HepG2 (cell line): ENCODE measurements at regions not wholly inside any gene's neighbourhood (a gene's known extent, or its start where the extent isn't known, plus 50 kb on each side); places are given as distances from the start of the nearest gene placed in this dataset.

Experiments used
- ATAC-seq: fragments of 200-7000 bp; cut with Tn5 transposase; 3 replicates; pipeline ENCODE4 v1.9.1; 2020; ENCODE audit warnings: mild to moderate bottlenecking, moderate library complexity
- BruUV-seq: library from RNA; stranded (reverse); fragments of 400-500 nt; replicated peaks from 2 replicates; lab custom pipeline; 2021; lab: Mats Ljungman, UMichigan
- CTCF ChIA-PET: fragments of 300-600 bp; formaldehyde crosslinking; extraction: SDS; loops from one replicate; lab custom pipeline; 2021; ENCODE audit warnings: low total read pairs, inconsistent platforms, low intra/inter-chr PET ratio; lab: Yijun Ruan, JAX
- POLR2A ChIA-PET: fragments of 350-600 bp; sonication (Branson Sonifier 250); formaldehyde crosslinking; loops from one replicate; lab custom pipeline; 2020; ENCODE audit warnings: antibody characterized with exemption, inconsistent platforms; lab: Yijun Ruan, JAX
- DNase-seq: peaks from one replicate; pipeline ENCODE4 v3.0.0-alpha.2; 2015; ENCODE audit warnings: low spot score
- FAIRE-seq: peaks from 3 replicates; lab custom pipeline; 2011; peaks lifted over from hg19 to GRCh38; lab: Jason Lieb, UNC
- H2AFZ ChIP-seq: one replicate; pipeline ENCODE4 v1.6.1; 2011; ENCODE audit warnings: low read length, inconsistent platforms
- H3K27ac ChIP-seq: fragments of 300-600 bp; 3 replicates; pipeline ENCODE4 v1.8.0; 2011; ENCODE audit warnings: mixed run types, mild to moderate bottlenecking, mixed read lengths, low read length, inconsistent platforms; ENCODE audit not compliant: insufficient read depth; ENCODE audit errors: extremely low read length
- H3K27me3 ChIP-seq, 2 experiments: fragments of 200-600 bp in 1 of 2; 2 replicates in 1 of 2; 3 replicates in 1 of 2; pipeline versions ENCODE4 v1.6.0 to v1.8.0; 2011; ENCODE audit warnings: low read length in 2 of 2, mild to moderate bottlenecking in 2 of 2, moderate library complexity in 2 of 2, inconsistent platforms in 1 of 2; ENCODE audit not compliant: insufficient read depth in 2 of 2, control insufficient read depth in 1 of 2
- H3K36me3 ChIP-seq, 2 experiments: fragments of 200-600 bp in 1 of 2; replicated peaks in 1 of 2; 2 replicates in 1 of 2; 3 replicates in 1 of 2; pipeline versions ENCODE4 v1.5.1 to v1.8.0; 2011; ENCODE audit warnings: low read length in 2 of 2, inconsistent platforms in 1 of 2; ENCODE audit not compliant: insufficient read depth in 2 of 2, control insufficient read depth in 1 of 2
- H3K4me1 ChIP-seq: 2 replicates; pipeline ENCODE4 v1.5.1; 2012; ENCODE audit warnings: low read length, inconsistent platforms; ENCODE audit not compliant: insufficient read depth
- H3K4me2 ChIP-seq: 2 replicates; pipeline ENCODE4 v1.6.0; 2011; ENCODE audit warnings: low read depth, low read length, inconsistent platforms
- H3K4me3 ChIP-seq, 3 experiments: fragments of 200-600 bp in 1 of 3; sonication (generic), shearing (Covaris generic) in 1 of 3; replicated peaks in 1 of 3; 2 replicates each; pipeline ENCODE4 v1.5.1; 2011 to 2016; ENCODE audit warnings: low read length in 3 of 3, inconsistent platforms in 2 of 3, low read depth in 2 of 3, mild to moderate bottlenecking in 2 of 3, control low read depth in 1 of 3, mixed read lengths in 1 of 3; ENCODE audit not compliant: insufficient read depth in 1 of 3
- H3K79me2 ChIP-seq: one replicate; pipeline ENCODE4 v1.6.1; 2011; ENCODE audit warnings: low read length, inconsistent platforms; ENCODE audit not compliant: insufficient read depth
- H3K9ac ChIP-seq: 2 replicates; pipeline ENCODE4 v1.6.0; 2011; ENCODE audit warnings: mild to moderate bottlenecking, low read depth, low read length, inconsistent platforms; ENCODE audit not compliant: insufficient read depth
- H3K9me3 ChIP-seq: 2 replicates; pipeline ENCODE4 v1.5.1; 2012; ENCODE audit warnings: mild to moderate bottlenecking, low read length
- H4K20me1 ChIP-seq: 2 replicates; pipeline ENCODE4 v1.6.0; 2011; ENCODE audit warnings: inconsistent platforms, mild to moderate bottlenecking, low read length, moderate library complexity; ENCODE audit not compliant: insufficient read depth
- DNMT3B ChIP-seq: conservative IDR thresholded peaks from 2 replicates; pipeline ENCODE4 v1.6.1; 2016; ENCODE audit warnings: missing biosample characterization, control low read depth
- EP300 ChIP-seq, 3 experiments: sonication (generic) in 1 of 3; formaldehyde crosslinking in 1 of 3; IDR thresholded peaks; 2 replicates each; pipeline versions ENCODE4 v1.5.1 to v1.6.1; 2011 to 2020; ENCODE audit warnings: low read depth in 2 of 3, low read length in 2 of 3, borderline replicate concordance in 1 of 3, improper control_type of control experiment in 1 of 3, mild to moderate bottlenecking in 1 of 3, missing genetic modification reagents in 1 of 3, moderate library complexity in 1 of 3
- KLF16 ChIP-seq, 2 experiments: sonication (generic) in 1 of 2; formaldehyde crosslinking in 1 of 2; IDR thresholded peaks; 2 replicates each; pipeline versions ENCODE4 v1.6.1 to v1.8.0; 2016 to 2023; ENCODE audit warnings: missing genetic modification reagents in 2 of 2, missing compliant biosample characterization in 1 of 2
- MTF1 ChIP-seq: sonication (generic); formaldehyde crosslinking; IDR thresholded peaks from 2 replicates; pipeline ENCODE4 v1.5.0; 2020; ENCODE audit warnings: missing genetic modification reagents
- YEATS2 ChIP-seq: sonication (generic); formaldehyde crosslinking; IDR thresholded peaks from 2 replicates; pipeline ENCODE4 v1.4.0; 2020; ENCODE audit warnings: missing genetic modification reagents, borderline replicate concordance
- ZNF777 ChIP-seq: sonication (generic); formaldehyde crosslinking; IDR thresholded peaks from 2 replicates; pipeline ENCODE4 v1.4.0; 2020; ENCODE audit warnings: missing genetic modification reagents
- WGBS: methylation state at CpG from one replicate; pipeline ENCODE4 v1.1.6; 2017; ENCODE audit warnings: low lambda C conversion rate; 5-methylcytosine and 5-hydroxymethylcytosine counted together
- in situ Hi-C: cut with HindIII; loops from 2 replicates; pipeline ENCODE4 v1.10.0; 2017; ENCODE audit warnings: low pct_unique_long_range_greater_than_20kb; ENCODE audit not compliant: extremely low pct_ligation_motif_present
- intact Hi-C: fragments of 100-400 bp; cut with micrococcal nuclease; formaldehyde crosslinking; loops from one replicate; pipeline ENCODE4 v1.10.0; 2022; ENCODE audit not compliant: unreplicated experiment
- TF ChIP-seq, protein P1 (sequence below): sonication (generic); formaldehyde crosslinking; IDR thresholded peaks from 2 replicates; pipeline ENCODE4 v1.5.1; 2020; ENCODE audit warnings: missing genetic modification reagents, mild to moderate bottlenecking, borderline replicate concordance
- TF ChIP-seq, protein P2 (sequence below): sonication (generic); formaldehyde crosslinking; IDR thresholded peaks from 2 replicates; pipeline ENCODE4 v1.4.0; 2020; ENCODE audit warnings: mild to moderate bottlenecking, missing genetic modification reagents
- TF ChIP-seq, protein P3 (sequence below): sonication (generic); formaldehyde crosslinking; IDR thresholded peaks from 2 replicates; pipeline ENCODE4 v1.4.0; 2020; ENCODE audit warnings: missing genetic modification reagents, mild to moderate bottlenecking, borderline replicate concordance
- TF ChIP-seq, protein P4 (sequence below): sonication (generic); formaldehyde crosslinking; IDR thresholded peaks from 2 replicates; pipeline ENCODE4 v1.5.1; 2020; ENCODE audit warnings: mild to moderate bottlenecking, missing genetic modification reagents, moderate library complexity

DNA sequence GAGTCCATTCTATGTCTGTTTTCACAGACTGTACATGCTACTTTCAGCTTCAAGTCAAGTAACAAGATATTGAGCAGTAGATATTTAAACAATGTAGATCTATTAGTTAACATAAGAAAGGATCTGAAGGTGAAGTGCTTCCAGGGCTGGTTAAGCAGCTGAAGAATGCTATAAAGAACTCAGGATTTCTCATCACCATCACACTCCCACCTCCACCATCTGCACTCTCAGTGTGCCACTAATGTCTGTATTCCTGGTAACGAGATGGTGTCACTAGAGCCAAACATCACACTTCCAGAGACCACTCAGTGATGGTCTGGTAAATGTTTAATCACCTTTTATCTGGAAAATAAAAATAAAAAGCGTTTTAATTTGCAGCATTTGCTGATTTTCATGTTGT is 224.0 kb upstream of the FERD3L start:
- ChIA-PET CTCF (no interaction called here), POLR2A (no interaction called here)
- FAIRE-seq = no peak

More for the DNA sequence above, 224.0 kb upstream of the FERD3L start:
- DNase-seq = no peak
- Histone ChIP-seq H4K20me1 (no peaks in the 10 kb centered on the region), H3K4me2 (no peak overlapping the region), H3K36me3 (no peaks in the 10 kb centered on the region), H3K79me2 (no peaks in the 10 kb centered on the region), H3K9ac (no peak overlapping the region), H3K9me3 (0 out of 2 replicates have a peak, but pooled peaks cover 3% of the 10 kb centered on the region), H3K4me1 (no peaks in the 10 kb centered on the region), H3K27ac (no peak overlapping the region), H3K4me3 (no peak overlapping the region), H3K27me3 (no peaks in the 10 kb centered on the region), H2AFZ (no peak overlapping the region)
- in situ Hi-C loops (no loop called here), intact Hi-C loops (no loop called here)
- no TSS peak for BruUV-seq
- 0% methylated on average over 2 of the region's 2 CpGs for WGBS
- no peak for ATAC-seq
- no peak for TF ChIP-seq DNMT3B
- TF ChIP-seq, protein P1, sequence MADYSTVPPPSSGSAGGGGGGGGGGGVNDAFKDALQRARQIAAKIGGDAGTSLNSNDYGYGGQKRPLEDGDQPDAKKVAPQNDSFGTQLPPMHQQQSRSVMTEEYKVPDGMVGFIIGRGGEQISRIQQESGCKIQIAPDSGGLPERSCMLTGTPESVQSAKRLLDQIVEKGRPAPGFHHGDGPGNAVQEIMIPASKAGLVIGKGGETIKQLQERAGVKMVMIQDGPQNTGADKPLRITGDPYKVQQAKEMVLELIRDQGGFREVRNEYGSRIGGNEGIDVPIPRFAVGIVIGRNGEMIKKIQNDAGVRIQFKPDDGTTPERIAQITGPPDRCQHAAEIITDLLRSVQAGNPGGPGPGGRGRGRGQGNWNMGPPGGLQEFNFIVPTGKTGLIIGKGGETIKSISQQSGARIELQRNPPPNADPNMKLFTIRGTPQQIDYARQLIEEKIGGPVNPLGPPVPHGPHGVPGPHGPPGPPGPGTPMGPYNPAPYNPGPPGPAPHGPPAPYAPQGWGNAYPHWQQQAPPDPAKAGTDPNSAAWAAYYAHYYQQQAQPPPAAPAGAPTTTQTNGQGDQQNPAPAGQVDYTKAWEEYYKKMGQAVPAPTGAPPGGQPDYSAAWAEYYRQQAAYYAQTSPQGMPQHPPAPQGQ (CRISPR knock-in tag) = no peak
- TF ChIP-seq MTF1 (CRISPR knock-in tag) = no peak
- TF ChIP-seq, protein P2, sequence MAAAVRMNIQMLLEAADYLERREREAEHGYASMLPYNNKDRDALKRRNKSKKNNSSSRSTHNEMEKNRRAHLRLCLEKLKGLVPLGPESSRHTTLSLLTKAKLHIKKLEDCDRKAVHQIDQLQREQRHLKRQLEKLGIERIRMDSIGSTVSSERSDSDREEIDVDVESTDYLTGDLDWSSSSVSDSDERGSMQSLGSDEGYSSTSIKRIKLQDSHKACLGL (CRISPR knock-in tag) = no peak
- TF ChIP-seq ZNF777 (CRISPR knock-in tag) = no peak
- TF ChIP-seq, protein P3, sequence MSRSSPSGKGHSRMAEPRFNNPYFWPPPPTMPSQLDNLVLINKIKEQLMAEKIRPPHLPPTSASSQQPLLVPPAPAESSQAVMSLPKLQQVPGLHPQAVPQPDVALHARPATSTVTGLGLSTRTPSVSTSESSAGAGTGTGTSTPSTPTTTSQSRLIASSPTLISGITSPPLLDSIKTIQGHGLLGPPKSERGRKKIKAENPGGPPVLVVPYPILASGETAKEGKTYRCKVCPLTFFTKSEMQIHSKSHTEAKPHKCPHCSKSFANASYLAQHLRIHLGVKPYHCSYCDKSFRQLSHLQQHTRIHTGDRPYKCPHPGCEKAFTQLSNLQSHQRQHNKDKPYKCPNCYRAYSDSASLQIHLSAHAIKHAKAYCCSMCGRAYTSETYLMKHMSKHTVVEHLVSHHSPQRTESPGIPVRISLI = no peak
- TF ChIP-seq KLF16 (CRISPR knock-in tag; IDR thresholded peaks at IDR 0.05) = no peak
- TF ChIP-seq EP300 (IDR thresholded peaks at IDR 0.05; ENCODE audit: low read depth in 2 of 2, low read length in 2 of 2) = no peak
- no peak for TF ChIP-seq EP300 (CRISPR knock-in tag; IDR thresholded peaks at IDR 0.05; ENCODE audit: borderline replicate concordance)
- TF ChIP-seq YEATS2 = no peak
- TF ChIP-seq, protein P4, sequence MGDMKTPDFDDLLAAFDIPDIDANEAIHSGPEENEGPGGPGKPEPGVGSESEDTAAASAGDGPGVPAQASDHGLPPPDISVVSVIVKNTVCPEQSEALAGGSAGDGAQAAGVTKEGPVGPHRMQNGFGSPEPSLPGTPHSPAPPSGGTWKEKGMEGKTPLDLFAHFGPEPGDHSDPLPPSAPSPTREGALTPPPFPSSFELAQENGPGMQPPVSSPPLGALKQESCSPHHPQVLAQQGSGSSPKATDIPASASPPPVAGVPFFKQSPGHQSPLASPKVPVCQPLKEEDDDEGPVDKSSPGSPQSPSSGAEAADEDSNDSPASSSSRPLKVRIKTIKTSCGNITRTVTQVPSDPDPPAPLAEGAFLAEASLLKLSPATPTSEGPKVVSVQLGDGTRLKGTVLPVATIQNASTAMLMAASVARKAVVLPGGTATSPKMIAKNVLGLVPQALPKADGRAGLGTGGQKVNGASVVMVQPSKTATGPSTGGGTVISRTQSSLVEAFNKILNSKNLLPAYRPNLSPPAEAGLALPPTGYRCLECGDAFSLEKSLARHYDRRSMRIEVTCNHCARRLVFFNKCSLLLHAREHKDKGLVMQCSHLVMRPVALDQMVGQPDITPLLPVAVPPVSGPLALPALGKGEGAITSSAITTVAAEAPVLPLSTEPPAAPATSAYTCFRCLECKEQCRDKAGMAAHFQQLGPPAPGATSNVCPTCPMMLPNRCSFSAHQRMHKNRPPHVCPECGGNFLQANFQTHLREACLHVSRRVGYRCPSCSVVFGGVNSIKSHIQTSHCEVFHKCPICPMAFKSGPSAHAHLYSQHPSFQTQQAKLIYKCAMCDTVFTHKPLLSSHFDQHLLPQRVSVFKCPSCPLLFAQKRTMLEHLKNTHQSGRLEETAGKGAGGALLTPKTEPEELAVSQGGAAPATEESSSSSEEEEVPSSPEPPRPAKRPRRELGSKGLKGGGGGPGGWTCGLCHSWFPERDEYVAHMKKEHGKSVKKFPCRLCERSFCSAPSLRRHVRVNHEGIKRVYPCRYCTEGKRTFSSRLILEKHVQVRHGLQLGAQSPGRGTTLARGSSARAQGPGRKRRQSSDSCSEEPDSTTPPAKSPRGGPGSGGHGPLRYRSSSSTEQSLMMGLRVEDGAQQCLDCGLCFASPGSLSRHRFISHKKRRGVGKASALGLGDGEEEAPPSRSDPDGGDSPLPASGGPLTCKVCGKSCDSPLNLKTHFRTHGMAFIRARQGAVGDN (CRISPR knock-in tag) = no peak
